ENCODE measurements at regions not wholly inside any gene's neighbourhood (a gene's known extent, or its start where the extent isn't known, plus 50 kb on each side); places are given as distances from the start of the nearest gene placed in this dataset.

GRCh38 chr2:14902953-14903352 is 270.4 kb downstream of the LRATD1 start:
- in situ Hi-C loops (cut with MboI) = loop anchor here (25.0 kb wide), 1 partner anchor 684 kb away; the partner anchor contains the start of gene DDX1
- no peak for DNase-seq (ENCODE audit: extremely low read depth in 1 of 4, low spot score in 3 of 4)
- Histone ChIP-seq H3K79me2 (ENCODE audit: control insufficient read depth, insufficient read depth, low read length) (no peaks in the 10 kb centered on the region), H3K9me1 (ENCODE audit: control insufficient read depth, insufficient read depth, low read length) (no peaks in the 10 kb centered on the region), H3K9ac (ENCODE audit: insufficient read depth in 1 of 2, low read depth in 2 of 2, low read length in 2 of 2) (no peak overlapping the region), H3K27ac (ENCODE audit: extremely low read depth, low read depth, low read length) (no peak overlapping the region), H2AFZ (ENCODE audit: low read depth, low read length) (no peak overlapping the region), H3K9me3 (replicated peaks; ENCODE audit: control insufficient read depth, insufficient read depth, low read depth, low read length) (no peaks in the 10 kb centered on the region), H4K20me1 (replicated peaks; ENCODE audit: control insufficient read depth, insufficient read depth, low read length) (no peaks in the 10 kb centered on the region), H3K4me2 (ENCODE audit: insufficient read depth, low read length) (no peak overlapping the region), H3K4me1 (replicated peaks in 1 of 2; ENCODE audit: control insufficient read depth in 2 of 2, insufficient read depth in 2 of 2, low read length in 2 of 2) (no peaks in the 10 kb centered on the region), H3K36me3 (ENCODE audit: control insufficient read depth, insufficient read depth, low read length) (no peaks in the 10 kb centered on the region), H3K27me3 (ENCODE audit: control insufficient read depth in 2 of 2, insufficient read depth in 2 of 2, low read length in 2 of 2) (no peaks in the 10 kb centered on the region), H3K4me3 (no peak overlapping the region)
- WGBS (ENCODE audit: insufficient coverage, low coverage, missing lambda C conversion rate) = 6% methylated on average over 1 of the region's 1 CpG
- TF ChIP-seq RBBP5 (IDR thresholded peaks at IDR 0.05; ENCODE audit: borderline replicate concordance, insufficient read depth, low read length, poor library complexity, severe bottlenecking) (no peak), WHSC1 (IDR thresholded peaks at IDR 0.05; ENCODE audit: low read length) (no peak), ZNF12 (CRISPR knock-in tag; IDR thresholded peaks at IDR 0.05) (no peak), ATF4 (CRISPR knock-in tag; IDR thresholded peaks at IDR 0.05) (no peak), ATF3 (IDR thresholded peaks at IDR 0.05) (no peak), ATF3 (CRISPR knock-in tag; conservative IDR thresholded peaks at IDR 0.05) (no peak), PPARD (CRISPR knock-in tag; IDR thresholded peaks at IDR 0.05) (no peak), BACH1 (tag; IDR thresholded peaks at IDR 0.05) (no peak), TRIM25 (IDR thresholded peaks at IDR 0.05; ENCODE audit: borderline replicate concordance) (no peak), HBP1 (CRISPR knock-in tag; IDR thresholded peaks at IDR 0.05) (no peak), POLR2AphosphoS5 (IDR thresholded peaks at IDR 0.05; ENCODE audit: control insufficient read depth, insufficient read depth, low read depth, low read length) (no peak), RBM15 (IDR thresholded peaks at IDR 0.05; ENCODE audit: insufficient read depth, low read length) (no peak), ZNF212 (CRISPR knock-in tag; IDR thresholded peaks at IDR 0.05) (no peak), MAFG (tag; conservative IDR thresholded peaks at IDR 0.05) (no peak)
- BruUV-seq (replicated peaks) = no TSS peak
- POLR2A ChIA-PET = interaction anchor here (0.5 kb wide), 1 partner anchor 698 kb away, joined by 3 read pairs; no protein-coding TSS in a partner anchor
- CTCF ChIA-PET (ENCODE audit: low intra/inter-chr PET ratio) = interaction anchor here (0.7 kb wide), 1 partner anchor 480 kb away, joined by 4 read pairs; no protein-coding TSS in a partner anchor
- no peak for FAIRE-seq
- no peak for ATAC-seq
- intact Hi-C loops (cut with micrococcal nuclease) = loop anchor here (5.0 kb wide), 1 partner anchor 684 kb away; no protein-coding TSS in a partner anchor

Measured in K562 (cell line).